Stimulated activated CD8-positive, alpha-beta memory T cell treated with anti-CD3 and anti-CD28 coated beads, Interleukin-15, amount 100 ng/mL, for 24 hours (primary cell): ENCODE measurements at regions not wholly inside any gene's neighbourhood (a gene's known extent, or its start where the extent isn't known, plus 50 kb on each side); places are given as distances from the start of the nearest gene placed in this dataset.

ENCODE experiments used
- DNase-seq: peaks from one replicate; pipeline ENCODE4 v3.0.0-alpha.2; 2020; ENCODE audit warnings: low read depth

DNA sequence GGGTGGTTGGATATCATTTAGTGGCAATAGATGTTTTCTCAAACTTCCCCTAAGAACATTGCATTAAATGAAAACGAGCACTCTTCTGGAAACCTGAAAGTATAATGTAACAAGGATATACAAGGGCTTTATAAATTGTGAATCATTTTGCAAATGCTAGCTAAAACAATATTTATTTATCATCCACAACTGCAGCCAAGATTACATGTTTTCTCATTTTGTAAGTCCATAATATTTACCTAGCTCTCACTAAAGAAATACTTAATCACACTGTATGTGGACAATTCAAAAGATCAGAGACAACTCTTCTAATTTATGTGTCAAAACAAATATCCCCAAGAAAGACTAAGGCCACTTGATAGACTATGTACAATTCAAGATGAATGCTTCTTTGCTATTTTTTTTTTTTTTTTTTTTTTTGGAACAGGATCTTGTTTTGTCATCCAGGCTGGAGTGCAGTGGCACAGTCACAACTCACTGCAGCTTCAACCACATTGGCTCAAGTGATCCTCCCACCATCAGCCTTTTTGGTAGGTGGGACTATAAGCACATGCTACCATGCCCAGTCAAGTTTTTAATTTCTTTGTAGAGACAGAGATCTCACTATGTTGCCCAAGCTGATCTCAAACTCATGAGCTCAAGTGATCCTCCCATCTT is 427.7 kb upstream of the THBS1 start:
- DNase-seq, result no peak

DNA sequence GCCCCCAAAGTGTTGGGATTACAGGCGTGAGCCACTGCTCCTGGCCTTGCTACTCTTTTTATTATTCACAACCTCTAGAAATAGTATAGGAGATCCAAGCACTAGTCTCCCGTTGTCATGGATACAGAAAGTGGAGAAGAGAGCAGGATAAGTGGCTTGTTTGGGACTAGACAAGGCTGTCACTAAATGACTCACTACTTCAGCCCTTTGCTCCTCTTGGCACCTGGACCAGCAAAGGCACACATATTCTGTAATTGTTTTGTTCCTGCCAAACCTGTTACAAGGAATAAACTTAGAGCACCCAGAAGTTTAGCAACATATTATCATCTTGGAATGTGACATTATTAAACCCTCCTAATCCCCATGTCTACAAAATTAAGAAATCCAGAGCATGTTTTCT is 427.2 kb upstream of the THBS1 start:
- DNase-seq, result no peak

DNA sequence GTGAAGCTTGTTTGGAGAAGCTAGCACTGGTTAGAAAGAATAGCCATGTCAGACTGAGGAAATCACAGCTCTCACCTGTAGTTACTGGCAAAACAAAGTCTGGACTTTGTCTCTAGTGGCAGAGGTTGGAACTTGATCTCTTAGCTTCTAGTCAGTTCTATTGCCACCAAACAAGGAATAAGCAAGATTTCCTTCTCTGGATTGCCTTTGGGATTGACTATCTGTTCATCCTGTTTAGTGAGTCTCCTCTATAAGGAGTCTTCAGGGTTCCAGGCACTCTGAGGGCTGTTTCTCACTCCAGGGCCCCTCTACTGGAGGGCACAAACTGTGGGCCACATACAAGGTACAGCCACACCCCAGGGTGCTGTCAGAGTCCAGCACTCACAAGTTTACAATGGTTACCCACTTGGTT is 426.6 kb upstream of the THBS1 start:
- no peak for DNase-seq

- no peak for DNase-seq
Observed at GRCh38 chr15:39154776-39155175, 426.1 kb upstream of the THBS1 start.

DNA sequence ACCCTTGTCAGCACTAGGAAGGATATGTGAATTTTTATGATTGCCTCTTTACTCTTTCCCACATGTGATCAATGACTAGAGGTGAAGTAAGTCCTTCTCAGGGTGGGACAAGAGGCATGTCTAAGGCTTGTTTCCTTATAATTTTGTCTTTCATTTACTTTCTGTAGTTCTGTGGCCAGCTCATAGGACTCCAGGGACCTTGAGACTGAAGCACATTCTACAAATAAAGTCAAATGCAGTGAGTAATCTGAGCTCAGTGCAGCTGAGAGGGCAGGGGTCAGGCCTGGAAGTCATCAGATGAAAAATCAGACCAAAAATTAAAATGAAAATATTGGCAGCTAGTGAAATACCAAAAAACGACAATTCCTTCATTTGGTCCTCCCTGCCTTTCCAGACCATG is 424.7 kb upstream of the THBS1 start:
- no peak for DNase-seq

- DNase-seq, result no peak
Observed at GRCh38 chr15:39156646-39157250, 424.1 kb upstream of the THBS1 start.

- DNase-seq, result no peak
Observed at GRCh38 chr15:39157882-39158281, 423.0 kb upstream of the THBS1 start.

DNA sequence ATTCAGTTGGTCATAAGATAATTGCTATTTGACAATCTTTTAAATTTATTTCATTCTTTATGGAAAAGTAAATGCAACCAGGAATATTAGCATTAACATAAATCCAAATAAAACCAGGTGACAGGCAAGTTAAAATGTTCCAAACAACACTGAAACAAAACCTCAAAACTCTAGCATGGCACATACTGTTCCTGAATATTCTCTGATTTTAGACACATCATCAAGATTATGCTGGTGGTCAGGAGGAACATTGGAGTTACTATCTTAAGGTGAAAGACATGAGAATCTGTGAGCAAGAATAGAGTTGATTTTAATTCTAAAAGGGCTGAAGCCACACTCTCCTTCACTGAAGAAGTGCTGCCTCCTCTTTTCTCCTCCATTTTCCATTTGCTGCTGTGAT is 421.0 kb upstream of the THBS1 start:
- no peak for DNase-seq

- no peak for DNase-seq
Observed at GRCh38 chr15:39161096-39161495, 419.8 kb upstream of the THBS1 start.

DNA sequence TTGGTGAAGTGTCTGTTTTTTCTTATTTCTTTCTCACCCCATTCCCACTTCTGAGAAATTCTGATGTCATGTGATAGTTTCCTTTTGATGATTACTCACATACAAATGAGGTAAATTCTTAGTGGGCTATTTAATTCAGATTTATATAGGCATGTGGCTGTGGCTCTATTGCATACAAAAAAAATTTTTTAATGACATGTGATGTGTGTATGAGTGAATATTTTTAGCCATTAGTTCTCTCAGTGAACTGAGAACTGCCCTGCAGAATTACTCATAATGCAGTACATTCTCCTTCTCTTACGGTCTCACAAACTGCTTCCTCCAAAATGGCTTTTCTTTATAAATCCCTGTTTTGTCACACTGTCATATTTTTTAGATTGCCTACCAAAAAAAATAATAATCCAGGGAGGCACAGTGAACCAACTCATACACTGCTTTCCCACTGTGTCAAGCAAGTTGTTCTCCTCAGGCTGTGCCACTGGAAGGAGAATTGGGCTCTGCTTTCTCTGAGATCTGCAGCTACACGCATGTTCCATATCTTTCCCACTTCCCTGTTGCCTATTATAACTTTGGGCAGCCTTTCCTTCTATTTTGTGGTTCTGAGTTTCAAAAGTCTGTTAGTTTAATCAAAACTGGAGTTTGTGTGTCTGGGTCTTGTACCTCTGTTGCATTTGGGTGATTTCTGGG is 415.7 kb upstream of the THBS1 start:
- DNase-seq, result no peak

DNA sequence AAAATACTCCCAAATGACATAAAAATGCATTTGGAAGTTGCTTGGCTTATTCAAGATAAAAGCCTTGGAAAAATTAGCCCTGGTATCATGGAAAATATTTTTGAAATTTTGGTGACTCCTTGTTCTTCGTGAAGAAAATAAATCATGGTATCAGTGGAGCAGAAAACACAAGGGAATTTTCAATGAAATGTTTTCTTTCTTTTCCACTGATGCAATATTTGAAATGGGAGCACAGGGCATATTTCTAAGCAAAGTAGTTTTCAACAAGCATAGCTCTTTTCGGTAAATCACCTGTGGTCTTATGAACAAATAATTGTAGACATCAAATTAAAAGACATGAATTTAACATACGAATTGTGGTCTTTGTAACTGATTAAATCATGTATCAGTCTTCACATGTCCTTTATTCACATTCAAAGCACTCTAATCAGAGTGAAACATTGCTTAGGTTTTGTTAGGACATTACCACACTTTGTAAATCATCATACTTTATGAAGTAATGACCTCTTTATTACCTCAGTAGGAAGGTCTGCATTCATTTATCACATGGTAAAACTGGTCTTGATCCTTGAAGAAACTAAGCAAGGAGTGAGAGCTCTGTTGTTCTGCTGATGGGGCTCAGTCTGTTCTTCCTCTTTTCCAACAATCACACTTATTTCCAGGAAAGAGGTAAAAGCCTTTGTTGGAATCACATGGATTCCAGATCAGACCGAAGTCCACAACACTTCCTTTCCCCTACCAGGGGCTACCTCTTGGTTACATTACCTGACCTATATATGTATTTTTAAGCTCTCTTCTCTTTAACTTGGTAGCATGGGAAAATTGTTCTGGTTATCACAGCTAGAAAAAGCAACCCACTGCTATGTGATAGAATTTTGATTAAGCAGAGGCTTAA is 413.5 kb upstream of the THBS1 start:
- no peak for DNase-seq

GRCh38 chr15:39171944-39172368 is 408.9 kb upstream of the THBS1 start:
- no peak for DNase-seq

DNA sequence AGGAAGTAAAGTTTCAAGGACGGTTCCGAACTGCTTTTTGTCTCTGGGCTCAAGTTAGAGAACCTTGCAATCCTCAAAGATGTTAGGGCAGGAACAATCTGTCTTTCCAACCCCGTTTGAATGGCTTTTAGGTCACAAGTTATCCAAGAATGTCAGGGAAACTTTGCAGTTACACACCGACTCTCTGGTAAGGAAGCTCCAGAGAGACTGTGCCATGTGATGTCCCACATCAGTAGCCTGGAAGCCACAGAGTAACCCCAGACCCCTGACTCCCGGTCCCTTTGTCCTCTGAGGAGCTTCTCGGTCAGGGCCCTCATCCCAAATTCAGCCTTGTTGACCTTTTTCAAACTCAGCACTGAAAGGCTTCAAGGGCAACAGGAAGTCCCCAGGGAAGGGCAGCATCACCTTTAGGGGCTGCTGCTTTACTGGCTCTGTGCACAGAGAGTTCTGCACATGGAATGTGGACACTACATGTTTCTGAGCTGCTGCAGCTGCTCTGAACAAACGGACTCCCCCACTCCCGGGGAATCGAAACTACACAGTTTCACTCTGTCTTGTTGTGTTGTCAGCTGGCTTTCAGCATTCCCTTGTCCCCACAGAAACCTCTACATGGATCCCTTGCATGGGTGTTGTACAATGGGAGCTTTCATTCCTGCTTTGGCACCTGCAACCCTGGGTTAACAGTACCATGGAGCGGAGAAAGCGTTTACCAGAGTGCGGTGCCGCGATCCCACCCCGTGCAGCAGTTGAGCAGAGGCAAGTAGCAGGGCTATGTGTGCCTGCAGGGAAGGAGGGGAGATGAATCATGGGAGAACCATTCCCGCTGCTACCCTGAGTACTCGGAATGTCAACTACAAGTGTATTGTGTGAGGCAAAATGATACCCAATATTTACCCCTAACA is 408.2 kb upstream of the THBS1 start:
- no peak for DNase-seq

DNA sequence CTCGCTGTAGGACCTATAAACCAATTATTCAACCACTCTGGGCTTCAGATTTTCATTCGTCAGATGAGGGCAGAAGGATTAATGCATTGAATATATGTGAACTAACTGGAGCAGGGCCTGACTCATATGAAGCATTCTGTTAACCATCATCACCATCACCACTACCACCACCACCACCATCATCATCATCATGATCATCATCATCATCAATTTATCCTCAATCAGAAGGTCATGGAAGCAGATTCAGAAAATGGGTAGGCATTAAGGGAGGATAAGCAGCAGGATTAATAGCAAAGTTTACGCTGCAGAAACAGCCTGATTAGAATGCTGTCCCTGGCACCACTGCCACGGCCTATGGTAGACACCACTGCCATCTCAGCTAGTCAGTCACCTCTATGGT is 407.5 kb upstream of the THBS1 start:
- DNase-seq, result no peak

DNA sequence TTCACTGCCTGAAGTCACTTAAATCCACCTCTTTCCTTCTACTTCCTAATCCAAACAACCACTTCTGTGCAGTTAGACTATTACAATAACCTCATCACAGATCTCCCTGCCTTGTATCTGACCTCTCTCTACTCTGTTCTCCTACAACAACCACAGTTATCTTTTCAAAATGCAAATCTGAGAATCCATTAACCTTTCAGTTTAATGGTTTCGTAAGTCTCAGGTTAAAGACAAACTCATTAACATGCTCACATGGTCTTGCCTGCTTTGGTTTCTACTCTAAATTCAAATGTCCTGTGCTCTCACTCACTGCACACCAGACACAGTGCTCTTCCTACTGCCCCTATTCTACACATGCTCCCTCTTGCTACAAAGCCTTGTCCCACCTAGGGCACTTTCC is 406.5 kb upstream of the THBS1 start:
- no peak for DNase-seq

- no peak for DNase-seq
Observed at GRCh38 chr15:39176030-39176429, 404.8 kb upstream of the THBS1 start.

DNA sequence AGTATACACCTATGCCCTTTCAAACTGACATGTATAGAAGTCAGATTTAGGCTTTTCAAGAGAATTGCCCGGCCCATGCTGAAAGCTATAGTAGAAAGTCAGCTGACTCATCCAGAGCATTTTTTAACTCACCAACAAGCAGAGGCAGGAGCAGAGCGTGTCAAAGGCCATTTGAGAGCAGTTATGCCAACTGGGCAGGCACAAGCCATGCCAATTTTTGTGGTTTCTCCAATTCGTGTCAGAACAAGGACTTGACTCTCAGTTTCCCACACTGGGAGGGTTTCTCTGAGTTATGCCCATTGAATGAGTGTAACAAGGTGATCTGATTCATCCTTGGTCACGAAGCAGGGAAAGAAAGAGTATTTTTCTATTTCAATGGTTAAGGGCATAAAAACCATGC is 403.3 kb upstream of the THBS1 start:
- no peak for DNase-seq

DNA sequence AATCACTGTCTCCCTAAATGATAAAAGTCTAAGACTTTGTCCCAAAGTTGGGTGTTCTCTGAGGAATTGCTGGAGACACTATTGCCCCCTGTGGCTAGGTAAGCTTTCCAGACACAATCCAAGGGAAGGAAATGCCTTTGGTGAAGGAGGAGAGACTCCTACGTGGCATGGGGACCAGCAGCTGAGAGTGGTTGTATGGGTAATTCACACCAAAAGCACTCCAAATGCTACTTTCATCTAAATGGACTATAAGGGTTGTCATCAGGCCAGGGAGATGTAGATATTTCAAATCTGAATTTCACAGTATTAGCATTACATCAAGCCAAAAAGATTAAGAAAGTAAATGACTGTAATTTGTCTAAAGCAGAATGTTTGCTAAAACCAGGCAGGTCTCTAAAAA is 400.8 kb upstream of the THBS1 start:
- DNase-seq, result no peak

DNA sequence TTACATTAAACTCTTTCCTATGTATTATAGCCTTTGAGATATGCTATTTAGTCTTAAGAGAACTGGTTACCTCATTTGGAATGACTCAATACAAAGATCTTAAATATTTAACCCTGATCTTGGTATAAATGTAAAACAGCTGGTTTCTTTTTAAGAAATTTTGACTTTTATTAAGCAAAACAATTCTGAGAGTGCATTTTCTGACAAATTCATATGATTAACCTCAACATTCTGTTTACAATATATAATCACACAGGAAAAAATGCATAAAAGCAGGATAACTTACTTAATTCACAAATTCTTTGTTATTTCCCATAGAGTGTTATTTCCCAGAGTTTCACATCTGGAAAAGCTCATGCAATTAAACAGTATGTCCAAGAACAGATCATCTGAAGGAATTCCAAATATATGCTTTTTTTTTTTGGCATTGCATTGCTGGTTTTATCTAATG is 400.4 kb upstream of the THBS1 start:
- no peak for DNase-seq

DNA sequence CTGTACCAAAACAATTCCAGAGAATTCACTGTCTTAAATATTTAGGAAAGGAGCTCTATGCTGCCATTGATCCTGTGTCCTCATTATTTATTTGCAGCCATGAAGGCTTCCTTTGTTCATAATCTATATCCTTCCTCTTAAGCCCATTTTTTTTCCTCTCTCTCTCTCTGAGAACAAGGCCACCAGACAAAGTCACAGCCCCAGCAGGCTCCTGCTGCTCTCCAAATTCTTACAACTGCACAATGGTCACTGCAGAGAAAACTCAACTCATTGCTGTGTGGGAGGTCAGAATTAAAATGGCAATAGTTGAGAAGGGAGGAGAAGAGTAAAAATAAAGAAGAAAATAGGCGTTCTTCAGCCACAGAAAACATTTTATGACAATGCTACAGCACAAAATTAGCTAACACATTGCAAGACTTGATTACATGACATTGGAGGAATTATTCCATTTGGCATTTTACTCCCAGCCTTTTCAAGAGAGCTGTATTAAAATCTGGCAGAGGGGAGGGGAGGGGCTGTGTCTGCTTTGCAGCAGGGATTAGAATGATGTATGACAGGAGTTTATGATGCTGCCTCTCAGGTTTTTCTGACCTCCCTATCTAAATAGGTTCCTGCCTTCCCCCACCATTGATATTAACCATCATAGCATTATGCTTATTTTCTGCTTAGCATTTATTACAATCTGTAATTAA is 399.7 kb upstream of the THBS1 start:
- DNase-seq, result no peak

GRCh38 chr15:39181940-39182339 is 398.9 kb upstream of the THBS1 start:
- DNase-seq, result no peak
